ENCODE measurements at regions not wholly inside any gene's neighbourhood (a gene's known extent, or its start where the extent isn't known, plus 50 kb on each side); places are given as distances from the start of the nearest gene placed in this dataset.

- TF ChIP-seq, protein P1, sequence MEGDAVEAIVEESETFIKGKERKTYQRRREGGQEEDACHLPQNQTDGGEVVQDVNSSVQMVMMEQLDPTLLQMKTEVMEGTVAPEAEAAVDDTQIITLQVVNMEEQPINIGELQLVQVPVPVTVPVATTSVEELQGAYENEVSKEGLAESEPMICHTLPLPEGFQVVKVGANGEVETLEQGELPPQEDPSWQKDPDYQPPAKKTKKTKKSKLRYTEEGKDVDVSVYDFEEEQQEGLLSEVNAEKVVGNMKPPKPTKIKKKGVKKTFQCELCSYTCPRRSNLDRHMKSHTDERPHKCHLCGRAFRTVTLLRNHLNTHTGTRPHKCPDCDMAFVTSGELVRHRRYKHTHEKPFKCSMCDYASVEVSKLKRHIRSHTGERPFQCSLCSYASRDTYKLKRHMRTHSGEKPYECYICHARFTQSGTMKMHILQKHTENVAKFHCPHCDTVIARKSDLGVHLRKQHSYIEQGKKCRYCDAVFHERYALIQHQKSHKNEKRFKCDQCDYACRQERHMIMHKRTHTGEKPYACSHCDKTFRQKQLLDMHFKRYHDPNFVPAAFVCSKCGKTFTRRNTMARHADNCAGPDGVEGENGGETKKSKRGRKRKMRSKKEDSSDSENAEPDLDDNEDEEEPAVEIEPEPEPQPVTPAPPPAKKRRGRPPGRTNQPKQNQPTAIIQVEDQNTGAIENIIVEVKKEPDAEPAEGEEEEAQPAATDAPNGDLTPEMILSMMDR (IDR thresholded peaks at IDR 0.05; ENCODE audit: extremely low read depth in 1 of 2, insufficient read depth in 1 of 2, low read depth in 1 of 2, low read length in 2 of 2), result no peak
- no peak for TF ChIP-seq EZH2 (IDR thresholded peaks at IDR 0.05; ENCODE audit: borderline replicate concordance, low read depth, low read length, severe bottlenecking)
- no peak for TF ChIP-seq GATA2 (IDR thresholded peaks at IDR 0.05; ENCODE audit: insufficient read depth, insufficient read length, low read depth, low read length)
- no peak for TF ChIP-seq POLR2AphosphoS5 (IDR thresholded peaks at IDR 0.05; ENCODE audit: insufficient read depth, low read depth, low read length)
- no peak for TF ChIP-seq POLR2A (IDR thresholded peaks at IDR 0.05; ENCODE audit: low read depth, low read length)
- TF ChIP-seq MYC (IDR thresholded peaks at IDR 0.05; ENCODE audit: low read depth, low read length), result no peak
- TF ChIP-seq MAX (IDR thresholded peaks at IDR 0.05; ENCODE audit: insufficient read depth, insufficient read length), result no peak
These were observed 469.5 kb downstream of the MAN2A1 start for GRCh38 chr5:110159202-110159601.

Data from endothelial cell of umbilical vein (primary cell).